NOMO-1 (cell line): ENCODE measurements at regions not wholly inside any gene's neighbourhood (a gene's known extent, or its start where the extent isn't known, plus 50 kb on each side); places are given as distances from the start of the nearest gene placed in this dataset.
"Not testable (repeated sequence)": the region's sequence is repeated elsewhere in the genome, so short reads cannot be mapped to it uniquely, and the experiment has no call there.

ENCODE experiments used
- DNase-seq, 2 experiments: peaks; one replicate each; lab custom pipeline; 2025; ENCODE audit not compliant: unreplicated experiment in 2 of 2; lab: John Stamatoyannopoulos, UW

DNA sequence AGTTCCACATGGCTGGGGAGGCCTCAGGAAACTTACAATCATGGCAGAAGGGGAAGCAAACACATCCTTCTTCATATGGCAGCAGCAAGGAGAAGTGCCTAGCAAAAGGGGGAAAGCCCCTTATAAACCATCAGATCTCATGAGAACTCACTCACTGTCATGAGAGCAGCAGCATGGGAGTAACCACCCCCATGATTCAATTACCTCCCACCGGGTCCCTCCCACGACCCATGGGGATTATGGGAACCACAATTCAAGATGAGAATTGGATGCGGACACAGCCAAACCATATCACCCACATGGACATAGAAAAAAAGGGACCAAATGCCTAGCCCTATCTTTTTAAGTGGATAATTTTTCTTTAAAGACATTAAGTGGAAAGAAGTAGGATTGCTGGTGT, 350.7 kb downstream of the BCL11B start:
- not testable (repeated sequence) for DNase-seq

DNA sequence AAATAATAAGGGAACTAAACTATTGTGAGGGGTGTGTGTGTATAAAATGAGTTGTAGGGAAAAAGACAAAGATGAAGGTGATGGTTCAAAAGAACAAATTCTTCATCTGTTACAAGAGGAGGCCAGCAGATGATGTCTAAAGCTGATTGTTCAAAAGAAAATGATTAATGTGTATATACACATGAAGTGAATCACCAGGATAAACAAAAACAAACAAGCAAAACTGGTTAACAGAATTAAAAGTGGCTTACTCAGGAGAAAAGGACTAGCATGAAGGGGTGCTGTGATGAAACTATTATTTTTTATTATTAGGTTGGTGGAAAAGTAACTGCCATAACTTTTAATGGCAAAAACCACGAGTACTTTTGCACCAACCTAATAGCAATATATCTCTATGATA, 348.4 kb downstream of the BCL11B start:
- no peak for DNase-seq

- no peak for DNase-seq
Measured at GRCh38 chr14:98924046-98924445, 348.0 kb downstream of the BCL11B start.

- DNase-seq, result no peak
Measured at GRCh38 chr14:98925354-98926040, 346.5 kb downstream of the BCL11B start.

GRCh38 chr14:98926146-98926545, 345.9 kb downstream of the BCL11B start:
- no peak for DNase-seq

DNA sequence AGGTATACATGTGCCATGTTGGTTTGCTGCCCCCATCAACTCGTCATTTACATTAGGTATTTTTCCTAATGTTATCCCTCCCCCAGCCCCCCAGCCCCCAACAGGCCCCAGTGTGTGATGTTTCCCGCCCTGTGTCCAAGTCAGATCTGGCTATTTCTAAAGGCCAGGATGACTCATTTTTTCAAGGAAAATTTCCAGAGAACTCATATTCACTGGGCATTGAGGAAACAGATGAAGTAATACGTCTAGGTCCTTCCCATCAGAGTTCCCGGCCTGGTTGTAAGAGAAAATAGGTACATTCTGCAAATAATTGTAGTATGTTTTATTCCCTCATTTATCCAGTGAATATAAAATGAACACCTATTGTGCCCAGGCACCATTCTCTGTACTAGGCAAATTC, 345.2 kb downstream of the BCL11B start:
- DNase-seq, result no peak

- DNase-seq, result no peak
Measured at GRCh38 chr14:98927986-98928385, 344.0 kb downstream of the BCL11B start.

DNA sequence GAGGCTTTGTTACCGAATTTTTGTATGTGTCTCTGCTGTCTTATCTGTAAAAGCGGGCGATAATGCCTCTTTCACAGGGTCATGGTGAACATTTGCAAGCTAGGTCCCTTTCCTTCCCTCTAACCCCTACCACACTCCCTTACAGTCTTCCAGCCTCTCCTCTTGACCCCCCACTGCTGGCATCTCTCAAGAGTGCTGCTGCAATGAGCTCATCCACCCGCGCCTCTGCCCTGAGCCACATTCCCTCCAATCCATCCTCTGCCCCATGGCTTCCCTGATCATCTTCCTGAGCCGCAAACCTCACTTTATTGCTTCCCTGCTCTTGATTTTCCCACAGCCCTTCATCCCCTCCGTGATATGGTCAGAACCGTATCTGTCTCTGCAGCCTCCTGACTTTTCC, 343.6 kb downstream of the BCL11B start:
- no peak for DNase-seq

DNA sequence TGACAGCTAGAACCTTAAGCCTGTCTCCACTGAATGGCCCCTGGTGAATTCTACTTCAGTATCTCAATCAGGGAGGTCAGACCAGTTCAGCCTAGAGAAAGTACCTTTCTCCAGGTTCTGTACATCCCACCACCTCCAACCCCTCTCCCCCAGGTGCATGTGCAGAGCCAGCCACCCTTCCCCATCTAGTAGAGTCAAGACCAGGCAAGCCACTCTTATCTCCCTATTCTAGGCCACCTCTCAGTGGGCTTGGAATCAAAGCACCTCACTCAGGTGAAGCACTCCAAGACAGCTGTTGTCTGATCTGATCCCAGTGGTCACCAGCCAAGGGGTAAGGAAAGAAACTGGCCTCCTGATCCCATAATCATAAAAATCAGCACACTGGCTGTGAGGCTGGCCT, 340.9 kb downstream of the BCL11B start:
- DNase-seq, result no peak

GRCh38 chr14:98931911-98932310, 340.1 kb downstream of the BCL11B start:
- DNase-seq, result no peak

DNA sequence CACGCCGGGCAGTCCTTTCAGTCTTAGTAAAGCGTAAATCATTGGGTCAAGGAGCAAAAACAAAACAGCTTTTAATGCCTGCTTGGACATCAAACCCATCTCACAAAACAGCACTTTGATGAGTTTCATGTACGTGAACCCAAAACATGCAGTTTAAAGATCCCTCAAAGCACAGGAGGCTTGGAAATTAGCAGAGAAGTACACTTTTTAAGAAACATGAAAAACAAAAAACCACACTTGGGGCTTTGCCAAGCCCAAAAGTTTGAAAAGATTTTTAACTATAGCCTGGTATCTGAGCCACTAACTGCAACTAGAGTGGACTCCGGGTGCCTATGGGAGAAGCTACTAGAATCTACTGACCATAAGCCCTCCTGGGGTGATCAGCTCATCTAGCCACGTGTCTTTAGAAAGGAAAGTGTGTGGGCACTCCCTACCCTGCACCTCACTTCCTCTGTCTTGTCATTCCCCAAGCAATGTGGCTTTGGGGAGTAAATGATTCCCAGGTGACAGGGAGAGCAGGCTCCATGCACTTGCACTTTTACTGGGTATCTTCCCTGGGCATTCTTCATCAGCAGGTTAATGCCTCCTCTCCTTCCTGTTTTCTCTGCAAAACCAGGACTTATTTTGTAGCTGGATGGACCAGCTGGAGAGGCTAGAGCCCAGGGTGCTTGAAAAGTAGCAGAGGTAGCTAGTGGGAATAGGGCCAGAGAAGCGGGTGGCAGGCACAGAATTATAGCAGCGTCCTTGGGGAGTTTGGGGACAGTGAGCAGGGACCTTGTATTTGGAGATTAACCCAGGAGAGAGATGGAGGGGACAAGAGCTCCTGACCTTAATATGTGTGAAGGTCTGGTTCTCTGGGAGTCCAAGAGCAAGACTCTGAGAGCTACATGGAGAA, 339.3 kb downstream of the BCL11B start:
- DNase-seq, result no peak

DNA sequence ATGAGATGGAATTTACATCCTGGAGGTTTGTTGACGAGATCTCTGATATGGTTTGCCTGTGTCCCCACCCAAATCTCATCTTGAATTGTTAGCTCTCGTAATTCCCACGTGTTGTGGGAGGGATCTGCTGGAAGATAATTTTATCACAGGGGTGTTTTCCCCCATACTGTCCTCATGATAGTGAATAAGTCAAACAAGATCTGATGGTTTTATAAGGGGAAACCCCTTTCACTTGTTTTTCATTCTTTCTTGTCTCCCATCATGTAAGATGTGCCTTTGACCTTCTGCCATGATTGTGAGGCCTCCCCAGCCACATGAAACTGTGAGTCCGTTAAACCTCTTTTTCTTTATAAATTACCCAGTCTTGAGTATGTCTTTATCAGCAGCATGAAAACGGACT, 337.4 kb downstream of the BCL11B start:
- DNase-seq, result not testable (repeated sequence)

- DNase-seq, result no peak
Measured at GRCh38 chr14:98935921-98936320, 336.1 kb downstream of the BCL11B start.

DNA sequence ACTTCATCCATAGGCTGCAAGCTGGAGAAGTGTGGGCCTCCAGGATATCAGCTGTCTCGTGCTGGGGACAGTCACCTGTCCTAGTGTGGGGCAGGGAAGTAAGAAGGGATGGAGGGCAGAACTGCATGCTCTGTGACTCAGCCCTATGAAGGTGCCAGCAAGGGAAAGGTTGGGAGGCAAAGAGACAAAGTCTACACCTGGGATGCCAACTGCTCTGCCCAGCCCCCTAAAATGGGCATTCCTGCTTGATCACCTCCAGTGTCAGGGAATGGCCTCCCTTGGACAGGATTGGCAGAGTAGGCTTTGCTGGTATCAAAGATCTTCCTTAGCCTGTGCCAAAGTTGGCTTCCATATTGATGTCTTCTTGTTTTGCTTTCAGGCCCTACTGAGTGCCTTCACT, 335.0 kb downstream of the BCL11B start:
- DNase-seq, result no peak

DNA sequence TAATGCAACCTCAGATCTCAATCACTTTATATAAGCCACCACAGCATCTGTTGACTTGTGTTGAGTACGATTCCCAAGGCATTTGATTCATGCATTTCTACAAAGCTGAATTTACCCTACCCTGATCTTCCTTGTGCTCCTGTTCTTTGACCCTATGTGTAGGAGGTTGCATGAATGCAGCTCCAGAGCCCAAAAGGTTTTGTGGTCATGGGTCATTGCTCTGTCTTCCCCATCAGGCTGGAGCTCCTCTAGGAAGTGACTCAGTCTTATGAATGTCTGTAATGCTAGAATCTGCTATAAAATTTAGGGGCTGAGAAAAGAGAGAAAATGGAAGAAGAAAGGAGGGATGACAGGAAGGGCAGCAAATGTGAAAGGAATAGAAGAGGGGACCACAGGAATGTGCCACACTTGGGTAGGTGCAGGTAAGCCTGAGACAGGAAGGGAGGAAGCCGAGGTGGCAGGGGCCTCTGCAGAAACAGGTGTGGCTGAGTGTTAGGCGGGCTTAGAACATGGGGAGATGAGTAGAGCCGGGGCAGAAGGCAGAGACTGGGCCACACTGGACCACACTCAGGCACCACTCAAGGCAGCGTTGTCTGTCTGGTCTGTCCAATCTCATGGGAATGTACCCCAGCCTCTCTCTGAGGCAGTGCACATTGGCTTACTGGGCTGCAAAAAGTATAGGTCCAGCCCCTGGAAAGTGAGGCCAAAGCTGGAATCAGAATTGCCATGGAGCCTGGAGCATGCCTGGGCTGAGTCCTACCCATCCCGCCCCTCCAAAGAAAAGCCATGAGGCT, 334.1 kb downstream of the BCL11B start:
- no peak for DNase-seq

DNA sequence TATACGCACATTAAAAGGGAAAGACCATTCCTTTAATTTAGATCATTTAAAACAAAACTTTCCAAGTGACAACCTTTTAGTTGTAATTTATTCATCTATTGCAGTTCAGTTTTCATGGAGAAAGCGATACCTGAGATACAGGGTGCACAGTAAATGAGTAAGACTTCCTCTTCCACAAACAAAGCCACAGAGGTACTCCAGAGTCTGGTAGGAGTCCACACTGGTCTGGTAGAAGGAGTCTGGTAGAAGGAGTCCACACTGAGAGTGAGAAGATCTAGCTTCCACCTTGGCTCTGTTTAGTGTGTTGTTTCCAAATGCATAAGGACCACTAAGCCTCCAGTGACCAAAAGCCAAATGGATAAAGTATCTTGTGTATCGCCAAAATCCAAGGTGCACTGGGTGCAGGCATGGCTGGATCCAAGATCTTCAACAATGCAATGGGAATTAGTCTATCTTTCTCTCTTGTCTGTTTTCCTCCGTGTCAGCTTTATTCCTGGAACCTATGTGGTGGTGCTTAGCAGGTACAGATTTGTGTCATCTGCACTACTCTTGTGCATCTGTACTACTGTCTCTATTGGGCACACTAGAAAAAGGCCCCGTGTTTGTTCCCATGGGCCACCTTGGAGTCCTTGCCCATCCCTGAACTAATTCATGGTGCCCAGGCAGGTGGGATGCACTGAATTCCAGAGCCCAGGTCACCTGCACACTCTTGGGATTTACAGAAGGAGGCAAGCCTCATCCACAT, 331.1 kb downstream of the BCL11B start:
- no peak for DNase-seq

DNA sequence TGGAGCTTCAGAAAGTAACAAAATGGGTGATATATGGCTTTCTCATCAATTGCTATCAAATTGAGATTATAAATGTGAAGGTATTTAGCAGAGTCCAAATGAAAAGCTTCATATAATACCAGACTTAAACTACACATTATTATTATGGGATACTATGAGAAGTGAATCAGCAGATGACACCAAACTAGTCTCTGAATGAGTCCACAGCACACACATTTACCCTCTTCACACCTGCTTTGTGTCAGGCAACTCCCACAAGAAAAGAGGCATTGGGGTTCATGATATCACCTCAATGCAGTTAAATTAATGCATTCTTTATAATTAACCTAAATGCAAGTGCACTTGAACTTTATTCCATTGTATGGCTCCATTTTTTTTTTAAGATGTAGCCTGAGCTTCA, 330.5 kb downstream of the BCL11B start:
- DNase-seq, result no peak

DNA sequence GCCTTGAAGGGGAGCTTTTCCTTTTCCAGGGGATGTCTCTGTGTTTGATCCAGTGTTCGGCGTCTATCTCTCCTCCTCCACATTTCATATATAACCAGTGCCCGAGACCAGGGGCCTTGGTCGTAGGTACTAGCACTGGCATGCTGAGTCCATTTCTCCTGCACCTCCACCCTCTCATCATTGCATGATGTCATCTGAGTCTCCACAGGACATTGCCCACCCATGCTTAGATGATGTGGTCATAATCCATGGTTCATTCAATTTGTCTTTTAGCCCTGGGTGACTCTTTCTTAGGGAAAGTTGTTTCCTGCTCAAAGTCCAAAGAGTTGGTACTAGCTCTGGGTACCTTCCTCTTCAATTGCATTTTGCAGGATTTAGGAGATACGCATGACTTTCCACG, 328.1 kb downstream of the BCL11B start:
- DNase-seq, result no peak

DNA sequence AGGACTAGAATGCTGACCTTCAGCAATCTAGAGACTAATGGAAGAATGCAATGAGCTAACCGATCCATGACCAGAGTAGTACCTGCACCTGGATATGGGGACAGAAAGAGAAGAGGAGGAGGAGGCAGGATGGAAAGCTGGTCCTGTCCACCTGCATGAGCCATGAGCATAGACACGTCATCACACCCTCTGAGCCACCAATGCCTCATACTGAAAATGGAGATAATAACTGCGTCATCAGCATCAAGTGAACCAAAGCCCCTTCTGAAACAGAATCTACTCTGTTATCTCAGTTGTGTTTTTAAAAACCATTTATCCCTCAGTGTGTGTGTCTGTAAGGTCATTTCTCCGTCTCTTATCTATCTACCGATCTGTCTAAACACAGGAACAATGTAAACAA, 327.0 kb downstream of the BCL11B start:
- DNase-seq, result no peak

- DNase-seq, result no peak
Measured at GRCh38 chr14:98945611-98946570, 326.1 kb downstream of the BCL11B start.
